ENCODE measurements at regions not wholly inside any gene's neighbourhood (a gene's known extent, or its start where the extent isn't known, plus 50 kb on each side); places are given as distances from the start of the nearest gene placed in this dataset.
A peak's percentile ranks its signal among the peaks of the same experiment; 100 is the strongest.

DNA sequence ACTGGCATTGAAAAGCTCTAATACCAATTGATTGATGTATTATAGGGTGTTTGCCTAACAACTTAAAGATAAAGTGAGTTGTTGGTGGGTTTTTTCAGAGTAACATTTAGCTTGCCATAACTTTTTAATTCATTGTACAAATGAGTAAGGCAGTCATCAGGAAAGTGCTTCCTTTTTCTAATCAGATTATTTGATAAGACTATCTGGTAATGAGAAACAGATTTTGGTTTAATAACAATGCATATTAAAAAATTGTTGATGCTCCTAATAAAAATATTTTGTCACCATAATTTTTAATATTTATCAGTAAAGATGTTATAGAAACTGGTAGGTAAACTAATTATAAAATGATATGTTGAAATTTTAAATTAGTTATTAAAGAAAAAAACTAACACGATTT lies 51.3 kb downstream of the BLTP1 start:
- H3K27me3 ChIP-seq (ENCODE audit: control insufficient read depth, insufficient read depth, low read length): no peaks in the 10 kb centered on the region
- no peak overlapping the region for H3K4me3 ChIP-seq (ENCODE audit: insufficient read depth, low read depth, low read length)
- DNase-seq: no peak
- H3K36me3 ChIP-seq (replicated peaks; ENCODE audit: control insufficient read depth, insufficient read depth, low read length): no peaks in the 10 kb centered on the region; the same call in none of the 2 replicates

GRCh38 chr4:122205687-122206086 lies 53.6 kb downstream of the BLTP1 start:
- Histone ChIP-seq H3K36me3 (replicated peaks; ENCODE audit: control insufficient read depth, insufficient read depth, low read length) (peaks cover 2% of the 10 kb centered on the region), H3K27me3 (ENCODE audit: control insufficient read depth, insufficient read depth, low read length) (no peaks in the 10 kb centered on the region), H3K4me3 (ENCODE audit: insufficient read depth, low read depth, low read length) (no peak overlapping the region)
- DNase-seq: no peak

DNA sequence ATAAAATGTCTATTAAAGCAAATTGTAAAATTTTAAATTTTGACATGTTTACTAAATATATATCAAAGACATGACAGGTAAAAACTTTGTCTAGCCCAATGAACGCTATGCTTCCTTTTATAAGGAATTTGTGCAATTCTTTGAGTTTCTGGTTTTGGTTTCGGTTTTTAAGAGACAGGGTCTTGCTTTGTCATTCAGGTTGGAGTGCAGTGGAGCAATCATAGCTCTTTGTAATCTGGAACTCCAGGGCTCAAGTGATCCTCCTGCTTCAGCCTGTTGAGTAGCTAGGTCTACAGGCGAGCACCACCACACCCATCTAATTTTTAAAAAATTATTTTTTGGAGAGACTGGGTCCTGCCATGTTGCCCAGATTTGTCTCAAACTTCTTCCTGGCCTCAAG lies 60.7 kb downstream of the BLTP1 start:
- Histone ChIP-seq H3K4me3 (ENCODE audit: insufficient read depth, low read depth, low read length) (no peak overlapping the region), H3K27me3 (ENCODE audit: control insufficient read depth, insufficient read depth, low read length) (no peaks in the 10 kb centered on the region), H3K36me3 (replicated peaks; ENCODE audit: control insufficient read depth, insufficient read depth, low read length) (0 out of 2 replicates have a peak, but pooled peaks cover 2% of the 10 kb centered on the region)
- no peak for DNase-seq

DNA sequence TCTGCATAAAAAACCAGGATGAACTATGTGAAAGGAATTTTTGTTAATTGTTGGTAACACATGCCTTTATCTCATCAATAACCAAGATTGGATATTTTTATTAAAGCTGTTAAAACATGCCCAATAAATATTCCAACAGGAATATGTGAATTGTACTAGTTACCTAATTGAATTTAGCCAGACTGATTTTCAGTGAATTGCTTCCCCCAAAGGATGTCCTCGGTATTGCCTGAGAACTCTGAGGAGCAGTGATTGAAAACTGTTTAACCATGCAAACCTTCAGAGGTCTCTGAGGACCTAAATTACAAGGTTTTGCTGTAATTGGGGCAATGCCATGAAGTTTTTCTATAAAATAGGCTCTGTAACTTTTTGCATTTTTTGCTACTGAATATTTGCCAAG lies 66.6 kb downstream of the BLTP1 start:
- DNase-seq: peak; percentile 4

GRCh38 chr4:122219356-122219755 lies 67.2 kb downstream of the BLTP1 start:
- H3K36me3 ChIP-seq (replicated peaks; ENCODE audit: control insufficient read depth, insufficient read depth, low read length): peaks cover 1% of the 10 kb centered on the region; the same call in 1 of the 2 replicates
- no peak overlapping the region for H3K4me3 ChIP-seq (ENCODE audit: insufficient read depth, low read depth, low read length)
- no peaks in the 10 kb centered on the region for H3K27me3 ChIP-seq (ENCODE audit: control insufficient read depth, insufficient read depth, low read length)
- no peak for DNase-seq

More for the DNA sequence above, 66.6 kb downstream of the BLTP1 start:
- Histone ChIP-seq H3K27me3 (ENCODE audit: control insufficient read depth, insufficient read depth, low read length) (no peaks in the 10 kb centered on the region), H3K36me3 (replicated peaks; ENCODE audit: control insufficient read depth, insufficient read depth, low read length) (peaks cover 1% of the 10 kb centered on the region; the same call in 1 of the 2 replicates), H3K4me3 (ENCODE audit: insufficient read depth, low read depth, low read length) (no peak overlapping the region)

DNA sequence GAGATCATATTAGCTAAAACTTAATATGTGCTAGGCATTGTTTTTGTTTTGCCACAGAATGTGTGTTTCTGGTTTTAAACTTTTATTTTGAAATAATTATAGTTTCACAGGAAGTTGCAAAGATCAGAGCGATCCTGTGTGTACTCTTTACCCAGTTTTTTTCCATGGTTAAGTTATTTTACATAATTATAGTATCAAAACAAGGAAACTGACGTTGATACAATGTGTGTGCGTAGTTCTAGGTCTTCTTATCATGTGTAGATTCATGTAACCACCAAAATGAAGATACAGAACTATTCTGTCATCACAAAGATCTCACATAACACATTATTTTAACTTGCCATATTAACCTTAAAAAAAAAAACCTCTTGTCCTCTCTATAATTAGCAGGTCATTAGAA lies 69.2 kb downstream of the BLTP1 start:
- no peaks in the 10 kb centered on the region for H3K27me3 ChIP-seq (ENCODE audit: control insufficient read depth, insufficient read depth, low read length)

DNA sequence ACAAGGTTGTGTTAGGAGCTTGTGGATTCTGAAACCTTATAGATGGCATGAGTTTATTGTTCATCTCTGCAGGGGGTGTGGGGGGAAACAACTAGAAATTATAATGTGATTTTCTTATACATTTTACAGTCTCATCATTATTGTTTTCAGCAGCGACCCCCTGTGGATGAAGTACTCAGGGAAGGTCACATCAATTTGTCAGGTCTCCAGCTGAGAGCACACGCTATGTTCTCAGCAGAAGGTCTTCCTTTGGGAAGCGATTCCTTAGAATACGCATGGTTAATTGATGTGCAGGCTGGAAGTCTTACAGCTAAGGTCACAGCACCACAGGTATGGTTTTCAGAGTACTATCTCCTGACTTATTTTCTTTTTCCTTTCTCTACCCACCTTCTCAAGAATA lies 72.2 kb downstream of the BLTP1 start:
- no peak overlapping the region for H3K4me3 ChIP-seq (ENCODE audit: insufficient read depth, low read depth, low read length)
- peaks cover 3% of the 10 kb centered on the region for H3K36me3 ChIP-seq (replicated peaks; ENCODE audit: control insufficient read depth, insufficient read depth, low read length)
- no peaks in the 10 kb centered on the region for H3K27me3 ChIP-seq (ENCODE audit: control insufficient read depth, insufficient read depth, low read length)
- DNase-seq: peak; percentile 16

More for the DNA sequence above, 69.2 kb downstream of the BLTP1 start:
- Histone ChIP-seq H3K36me3 (replicated peaks; ENCODE audit: control insufficient read depth, insufficient read depth, low read length) (peaks cover 3% of the 10 kb centered on the region), H3K4me3 (ENCODE audit: insufficient read depth, low read depth, low read length) (no peak overlapping the region)
- no peak for DNase-seq

DNA sequence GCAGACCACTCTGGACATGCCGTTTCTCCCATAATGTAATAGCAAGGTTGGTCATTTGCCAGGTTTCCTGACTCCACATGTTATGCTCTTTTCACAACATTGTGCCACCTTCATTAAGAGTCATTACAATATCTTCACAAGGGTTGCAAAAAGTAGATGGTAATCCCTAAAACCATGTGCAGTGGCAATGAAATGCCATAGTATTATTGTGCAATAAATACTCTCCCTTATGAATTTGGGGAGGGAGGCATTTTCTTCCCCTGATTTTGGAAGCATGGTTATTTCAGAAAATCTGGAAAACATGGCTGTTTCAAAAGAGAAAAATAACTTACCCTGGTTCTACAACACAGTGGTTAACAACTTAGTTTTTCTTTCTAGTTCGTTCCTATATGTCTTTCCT lies 75.1 kb downstream of the BLTP1 start:
- Histone ChIP-seq H3K27me3 (ENCODE audit: control insufficient read depth, insufficient read depth, low read length) (no peaks in the 10 kb centered on the region), H3K36me3 (replicated peaks; ENCODE audit: control insufficient read depth, insufficient read depth, low read length) (peaks cover 2% of the 10 kb centered on the region; the same call in 1 of the 2 replicates), H3K4me3 (ENCODE audit: insufficient read depth, low read depth, low read length) (no peak overlapping the region)
- no peak for DNase-seq

DNA sequence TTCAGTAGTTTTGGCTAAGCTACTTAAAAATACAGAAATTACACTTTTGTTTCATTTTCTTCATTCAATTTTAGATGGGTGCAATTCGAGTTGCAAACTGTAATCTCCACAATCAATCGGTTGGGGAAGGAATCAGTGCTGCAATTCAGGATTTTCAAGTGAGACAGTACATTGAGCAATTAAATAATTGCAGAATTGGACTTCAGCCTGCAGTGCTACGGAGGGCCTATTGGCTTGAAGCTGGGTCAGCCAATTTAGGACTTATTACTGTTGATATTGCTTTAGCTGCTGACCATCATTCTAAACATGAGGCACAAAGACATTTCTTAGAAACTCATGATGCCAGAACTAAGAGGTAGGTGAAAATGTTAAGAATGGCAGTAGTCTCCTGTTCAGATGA lies 77.7 kb downstream of the BLTP1 start:
- H3K27me3 ChIP-seq (ENCODE audit: control insufficient read depth, insufficient read depth, low read length): no peaks in the 10 kb centered on the region
- H3K4me3 ChIP-seq (ENCODE audit: insufficient read depth, low read depth, low read length): no peak overlapping the region
- no peaks in the 10 kb centered on the region; the same call in 1 of the 2 replicates for H3K36me3 ChIP-seq (replicated peaks; ENCODE audit: control insufficient read depth, insufficient read depth, low read length)
- no peak for DNase-seq

DNA sequence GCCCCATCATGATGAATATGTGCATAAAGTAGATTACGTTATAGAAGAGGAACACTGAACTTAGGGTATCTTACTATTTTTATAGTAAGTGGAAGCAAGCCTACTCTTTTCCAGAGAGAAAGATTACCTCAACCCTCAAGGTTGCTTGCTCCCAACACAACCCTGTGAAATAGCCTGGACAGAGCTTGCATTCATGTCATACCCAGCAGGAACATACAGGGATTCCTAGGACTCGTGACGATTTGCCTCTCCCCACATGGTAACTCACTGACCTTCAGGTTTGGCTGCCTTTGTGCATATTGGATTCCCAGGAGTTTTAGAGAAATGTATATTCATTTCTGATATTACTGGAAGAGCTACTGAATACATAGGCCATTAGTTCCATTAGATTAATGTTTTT lies 80.5 kb downstream of the BLTP1 start:
- peak; percentile 3 for DNase-seq
- Histone ChIP-seq H3K27me3 (ENCODE audit: control insufficient read depth, insufficient read depth, low read length) (no peaks in the 10 kb centered on the region), H3K4me3 (ENCODE audit: insufficient read depth, low read depth, low read length) (no peak overlapping the region), H3K36me3 (replicated peaks; ENCODE audit: control insufficient read depth, insufficient read depth, low read length) (no peaks in the 10 kb centered on the region; the same call in 1 of the 2 replicates)

DNA sequence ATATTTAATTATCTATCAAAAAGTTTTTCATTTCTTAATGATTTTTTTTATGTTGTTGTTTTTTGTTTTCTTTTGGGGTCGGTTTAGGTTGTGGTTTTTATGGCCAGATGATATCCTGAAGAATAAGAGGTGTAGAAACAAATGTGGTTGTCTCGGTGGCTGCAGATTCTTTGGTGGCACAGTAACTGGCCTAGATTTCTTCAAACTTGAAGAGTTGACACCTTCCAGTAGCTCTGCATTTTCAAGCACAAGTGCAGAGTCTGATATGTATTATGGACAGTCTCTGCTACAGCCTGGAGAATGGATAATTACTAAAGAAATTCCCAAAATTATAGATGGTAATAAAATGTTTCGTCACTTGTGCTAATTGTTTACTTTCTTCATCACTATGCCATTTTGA lies 82.6 kb downstream of the BLTP1 start:
- Histone ChIP-seq H3K27me3 (ENCODE audit: control insufficient read depth, insufficient read depth, low read length) (no peaks in the 10 kb centered on the region), H3K36me3 (replicated peaks; ENCODE audit: control insufficient read depth, insufficient read depth, low read length) (peaks cover 2% of the 10 kb centered on the region), H3K4me3 (ENCODE audit: insufficient read depth, low read depth, low read length) (no peak overlapping the region)
- DNase-seq: no peak

GRCh38 chr4:122243785-122244184 lies 91.7 kb downstream of the BLTP1 start:
- peaks cover 4% of the 10 kb centered on the region; the same call in 1 of the 2 replicates for H3K36me3 ChIP-seq (replicated peaks; ENCODE audit: control insufficient read depth, insufficient read depth, low read length)
- DNase-seq: no peak
- no peaks in the 10 kb centered on the region for H3K27me3 ChIP-seq (ENCODE audit: control insufficient read depth, insufficient read depth, low read length)
- H3K4me3 ChIP-seq (ENCODE audit: insufficient read depth, low read depth, low read length): no peak overlapping the region

- Histone ChIP-seq H3K36me3 (replicated peaks; ENCODE audit: control insufficient read depth, insufficient read depth, low read length) (peaks cover 1% of the 10 kb centered on the region), H3K27me3 (ENCODE audit: control insufficient read depth, insufficient read depth, low read length) (no peaks in the 10 kb centered on the region), H3K4me3 (ENCODE audit: insufficient read depth, low read depth, low read length) (no peak overlapping the region)
- DNase-seq: no peak
Observed at GRCh38 chr4:122244764-122245163, 92.6 kb downstream of the BLTP1 start.

DNA sequence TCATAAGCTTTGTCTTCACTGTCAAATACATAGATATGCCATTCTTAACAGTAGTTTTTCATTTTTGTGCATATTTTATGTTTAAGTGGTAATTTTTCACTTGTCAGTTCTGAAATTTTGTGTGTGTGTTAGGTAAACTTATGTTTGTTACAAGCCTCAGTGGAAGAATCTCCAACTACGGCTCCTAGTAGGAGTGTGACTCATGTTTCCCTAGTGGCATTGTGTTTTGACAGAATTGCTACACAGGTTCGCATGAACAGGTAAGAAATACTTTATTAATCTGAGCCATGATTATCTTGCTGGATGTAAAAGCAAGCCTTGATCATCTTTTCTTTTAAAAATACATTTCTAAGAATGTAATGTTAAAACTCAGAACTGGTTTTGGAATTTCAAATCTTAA lies 94.4 kb downstream of the BLTP1 start:
- H3K4me3 ChIP-seq (ENCODE audit: insufficient read depth, low read depth, low read length): no peak overlapping the region
- H3K36me3 ChIP-seq (replicated peaks; ENCODE audit: control insufficient read depth, insufficient read depth, low read length): no peaks in the 10 kb centered on the region; the same call in none of the 2 replicates
- no peaks in the 10 kb centered on the region for H3K27me3 ChIP-seq (ENCODE audit: control insufficient read depth, insufficient read depth, low read length)
- DNase-seq: no peak

DNA sequence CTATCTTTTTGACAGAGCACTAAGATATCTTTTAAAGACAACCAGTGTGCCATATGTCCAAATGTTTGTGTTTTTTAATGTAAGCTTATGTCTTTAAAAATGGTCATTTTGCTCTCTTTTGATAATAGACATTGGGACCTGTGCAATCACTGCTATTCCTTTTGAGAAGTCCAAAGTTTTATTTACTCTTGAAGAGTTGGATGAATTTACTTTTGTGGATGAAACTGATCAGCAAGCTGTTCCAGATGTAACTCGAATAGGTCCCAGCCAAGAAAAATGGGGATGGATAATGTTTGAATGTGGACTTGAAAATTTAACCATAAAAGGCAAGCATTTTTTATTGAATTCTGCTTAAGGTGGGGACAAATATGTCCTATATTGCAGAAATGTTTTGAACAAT lies 97.2 kb downstream of the BLTP1 start:
- no peaks in the 10 kb centered on the region; the same call in none of the 2 replicates for H3K36me3 ChIP-seq (replicated peaks; ENCODE audit: control insufficient read depth, insufficient read depth, low read length)
- no peaks in the 10 kb centered on the region for H3K27me3 ChIP-seq (ENCODE audit: control insufficient read depth, insufficient read depth, low read length)
- H3K4me3 ChIP-seq (ENCODE audit: insufficient read depth, low read depth, low read length): no peak overlapping the region
- DNase-seq: no peak

- H3K36me3 ChIP-seq (replicated peaks; ENCODE audit: control insufficient read depth, insufficient read depth, low read length): no peaks in the 10 kb centered on the region; the same call in none of the 2 replicates
Observed at GRCh38 chr4:122252584-122252983, 100.5 kb downstream of the BLTP1 start.

More at GRCh38 chr4:122252584-122252983, 100.5 kb downstream of the BLTP1 start:
- DNase-seq: no peak
- H3K4me3 ChIP-seq (ENCODE audit: insufficient read depth, low read depth, low read length): no peak overlapping the region
- no peaks in the 10 kb centered on the region for H3K27me3 ChIP-seq (ENCODE audit: control insufficient read depth, insufficient read depth, low read length)

Data from H7 (cell line).